ENCODE measurements at regions not wholly inside any gene's neighbourhood (a gene's known extent, or its start where the extent isn't known, plus 50 kb on each side); places are given as distances from the start of the nearest gene placed in this dataset.

- no peak overlapping the region for H3K4me3 ChIP-seq (ENCODE audit: insufficient read depth, low read length, poor library complexity, severe bottlenecking)
- TF ChIP-seq CTCF (IDR thresholded peaks at IDR 0.05; ENCODE audit: insufficient read depth, low read length, poor library complexity, severe bottlenecking), result no peak
- no peak for TF ChIP-seq EZH2phosphoT487 (conservative IDR thresholded peaks at IDR 0.05; ENCODE audit: low read length)
Measured at GRCh38 chr22:47552024-47552423, 789.6 kb downstream of the TBC1D22A start.

GRCh38 chr22:47551431-47551775 is 789.0 kb downstream of the TBC1D22A start:
- H3K36me3 ChIP-seq (ENCODE audit: low read length), result no peaks in the 10 kb centered on the region
- no peaks in the 10 kb centered on the region for H3K79me2 ChIP-seq (ENCODE audit: insufficient read depth, low read length)
- no peaks in the 10 kb centered on the region for H3K9me3 ChIP-seq (ENCODE audit: insufficient read depth, low read length)
- no peak overlapping the region for H3K4me2 ChIP-seq (ENCODE audit: low read depth, low read length, poor library complexity, severe bottlenecking)
- H3F3A ChIP-seq (ENCODE audit: insufficient read depth), result no peaks in the 10 kb centered on the region
- TF ChIP-seq CTCF (IDR thresholded peaks at IDR 0.05; ENCODE audit: insufficient read depth, low read length, poor library complexity, severe bottlenecking) (no peak), EZH2phosphoT487 (conservative IDR thresholded peaks at IDR 0.05; ENCODE audit: low read length) (no peak)
- H3K27me3 ChIP-seq (ENCODE audit: low read length), result no peaks in the 10 kb centered on the region
- no peak overlapping the region for H3K9ac ChIP-seq (ENCODE audit: low read length)
- no peak overlapping the region for H3K4me3 ChIP-seq (ENCODE audit: insufficient read depth, low read length, poor library complexity, severe bottlenecking)
- no peaks in the 10 kb centered on the region for H3K9me2 ChIP-seq (replicated peaks; ENCODE audit: insufficient read depth, low read length)
- H2AFZ ChIP-seq (ENCODE audit: low read depth, low read length, severe bottlenecking), result no peak overlapping the region
- no peaks in the 10 kb centered on the region for H4K20me1 ChIP-seq (ENCODE audit: low read depth, low read length)
- H3K27ac ChIP-seq (ENCODE audit: low read depth, low read length), result no peak overlapping the region

More at GRCh38 chr22:47552024-47552423, 789.6 kb downstream of the TBC1D22A start:
- H4K20me1 ChIP-seq (ENCODE audit: low read depth, low read length), result no peaks in the 10 kb centered on the region
- no peak overlapping the region for H2AFZ ChIP-seq (ENCODE audit: low read depth, low read length, severe bottlenecking)
- H3K79me2 ChIP-seq (ENCODE audit: insufficient read depth, low read length), result no peaks in the 10 kb centered on the region
- no peaks in the 10 kb centered on the region for H3K36me3 ChIP-seq (ENCODE audit: low read length)
- no peaks in the 10 kb centered on the region for H3K9me3 ChIP-seq (ENCODE audit: insufficient read depth, low read length)
- H3K9me2 ChIP-seq (replicated peaks; ENCODE audit: insufficient read depth, low read length), result no peaks in the 10 kb centered on the region
- H3K4me2 ChIP-seq (ENCODE audit: low read depth, low read length, poor library complexity, severe bottlenecking), result no peak overlapping the region
- no peaks in the 10 kb centered on the region for H3K27me3 ChIP-seq (ENCODE audit: low read length)
- no peak overlapping the region for H3K27ac ChIP-seq (ENCODE audit: low read depth, low read length)
- no peaks in the 10 kb centered on the region for H3F3A ChIP-seq (ENCODE audit: insufficient read depth)
- no peak overlapping the region for H3K9ac ChIP-seq (ENCODE audit: low read length)

GRCh38 chr22:47550524-47551430 is 788.3 kb downstream of the TBC1D22A start:
- no peaks in the 10 kb centered on the region for H3K9me3 ChIP-seq (ENCODE audit: insufficient read depth, low read length)
- H3F3A ChIP-seq (ENCODE audit: insufficient read depth), result no peaks in the 10 kb centered on the region
- H3K79me2 ChIP-seq (ENCODE audit: insufficient read depth, low read length), result no peaks in the 10 kb centered on the region
- H3K9me2 ChIP-seq (replicated peaks; ENCODE audit: insufficient read depth, low read length), result no peaks in the 10 kb centered on the region
- no peak overlapping the region for H3K27ac ChIP-seq (ENCODE audit: low read depth, low read length)
- no peaks in the 10 kb centered on the region for H3K27me3 ChIP-seq (ENCODE audit: low read length)
- H3K9ac ChIP-seq (ENCODE audit: low read length), result no peak overlapping the region
- no peak overlapping the region for H3K4me2 ChIP-seq (ENCODE audit: low read depth, low read length, poor library complexity, severe bottlenecking)
- H3K36me3 ChIP-seq (ENCODE audit: low read length), result no peaks in the 10 kb centered on the region
- H2AFZ ChIP-seq (ENCODE audit: low read depth, low read length, severe bottlenecking), result no peak overlapping the region
- no peaks in the 10 kb centered on the region for H4K20me1 ChIP-seq (ENCODE audit: low read depth, low read length)
- TF ChIP-seq EZH2phosphoT487 (conservative IDR thresholded peaks at IDR 0.05; ENCODE audit: low read length) (no peak), CTCF (IDR thresholded peaks at IDR 0.05; ENCODE audit: insufficient read depth, low read length, poor library complexity, severe bottlenecking) (no peak)
- H3K4me3 ChIP-seq (ENCODE audit: insufficient read depth, low read length, poor library complexity, severe bottlenecking), result no peak overlapping the region
